HG02610 (cell line): ENCODE measurements at regions not wholly inside any gene's neighbourhood (a gene's known extent, or its start where the extent isn't known, plus 50 kb on each side); places are given as distances from the start of the nearest gene placed in this dataset.
A peak's percentile ranks its signal among the peaks of the same experiment; 100 is the strongest.

Experiments
- ATAC-seq: cut with Tn5 transposase; IDR thresholded peaks from one replicate; pipeline ENCODE4 v1.9.1; 2021; ENCODE audit warnings: mild to moderate bottlenecking, moderate library complexity; ENCODE audit not compliant: unreplicated experiment

DNA sequence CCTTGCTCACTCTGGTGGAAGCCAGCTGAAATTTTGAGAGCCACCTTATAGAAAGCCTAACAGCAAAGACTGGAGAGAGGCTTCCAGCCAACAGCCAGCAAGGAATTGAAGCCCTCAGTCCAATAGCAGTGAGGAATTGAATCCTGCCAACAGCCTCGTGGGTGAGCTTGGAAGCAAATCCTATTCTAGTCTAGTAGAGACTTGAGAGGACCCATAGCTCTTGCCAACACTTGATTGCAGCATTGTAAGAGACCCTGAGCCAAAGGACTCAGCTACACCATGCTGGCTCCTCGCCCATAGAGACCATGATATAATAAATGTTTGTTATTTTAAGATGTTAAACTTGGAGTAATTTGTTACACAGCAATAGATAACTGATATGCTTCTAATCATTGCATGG lies 403.0 kb upstream of the TNP1 start:
- ATAC-seq = no peak

DNA sequence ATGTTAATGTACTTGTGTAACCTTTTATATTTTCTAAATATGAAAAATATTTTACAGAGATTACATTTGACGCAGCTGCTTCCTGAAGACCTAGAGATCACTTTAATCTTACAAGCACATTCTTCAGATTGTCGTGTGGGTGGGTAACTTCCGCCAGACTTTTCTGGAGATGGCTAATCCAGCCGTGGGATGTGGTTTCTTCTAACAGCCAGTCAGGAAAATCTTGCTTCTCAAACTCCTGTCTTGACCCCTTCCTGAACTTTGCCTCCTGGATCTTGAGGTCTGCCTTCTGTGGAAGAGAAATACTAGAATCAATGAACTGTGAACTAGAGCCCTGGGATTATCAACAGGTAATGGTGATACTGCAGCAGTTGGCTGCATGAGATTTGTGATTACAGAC lies 401.6 kb upstream of the TNP1 start:
- no peak for ATAC-seq

DNA sequence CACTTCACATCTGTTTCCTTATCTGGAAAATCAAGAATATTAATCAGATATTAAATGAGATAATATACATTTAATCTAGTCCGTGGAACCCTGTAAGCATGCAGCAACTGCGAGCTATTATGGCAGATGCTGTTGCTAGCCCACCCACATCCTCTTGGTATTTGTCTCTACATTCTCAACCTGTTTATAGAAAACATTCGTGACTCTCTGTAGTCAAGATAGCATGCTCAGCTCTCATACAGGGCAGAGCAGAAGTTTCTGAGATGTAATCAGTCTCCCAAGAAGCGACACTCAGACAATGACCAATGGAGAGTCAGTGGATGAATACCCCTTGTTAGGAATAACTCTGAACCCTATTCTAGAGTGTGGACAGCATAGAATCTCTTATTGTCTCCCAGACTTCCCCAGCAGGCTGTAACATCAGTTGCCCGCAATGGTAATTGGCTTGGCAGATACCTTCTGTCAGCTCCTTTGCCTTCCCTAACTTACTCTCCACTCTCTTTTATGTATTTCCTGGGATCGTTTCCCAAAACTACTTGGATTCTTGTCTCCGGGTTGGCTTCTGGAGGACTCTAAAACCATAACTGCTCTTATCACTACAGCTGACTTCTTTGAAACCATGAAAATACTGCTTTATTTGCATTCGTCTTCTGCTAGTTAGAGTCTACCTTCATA lies 400.7 kb upstream of the TNP1 start:
- no peak for ATAC-seq

DNA sequence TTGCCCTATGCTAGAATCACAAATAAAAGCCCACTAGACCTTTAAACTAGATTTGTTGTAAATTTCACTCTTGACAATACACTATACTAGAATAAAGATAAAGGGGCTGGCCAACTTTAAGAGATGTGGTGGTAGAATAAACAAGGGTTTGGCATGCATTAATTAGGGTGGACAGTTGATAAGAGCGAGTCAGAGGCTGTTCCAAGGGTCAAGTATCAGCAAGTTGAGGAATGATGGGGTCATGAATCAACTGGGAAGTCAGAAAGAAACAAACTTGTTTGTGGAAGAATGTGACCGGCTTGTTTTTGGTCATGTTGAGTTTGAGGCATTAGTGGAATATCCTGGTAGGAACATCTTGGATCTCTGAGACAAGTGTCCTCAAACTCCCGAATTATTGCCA lies 398.3 kb upstream of the TNP1 start:
- ATAC-seq = no peak

DNA sequence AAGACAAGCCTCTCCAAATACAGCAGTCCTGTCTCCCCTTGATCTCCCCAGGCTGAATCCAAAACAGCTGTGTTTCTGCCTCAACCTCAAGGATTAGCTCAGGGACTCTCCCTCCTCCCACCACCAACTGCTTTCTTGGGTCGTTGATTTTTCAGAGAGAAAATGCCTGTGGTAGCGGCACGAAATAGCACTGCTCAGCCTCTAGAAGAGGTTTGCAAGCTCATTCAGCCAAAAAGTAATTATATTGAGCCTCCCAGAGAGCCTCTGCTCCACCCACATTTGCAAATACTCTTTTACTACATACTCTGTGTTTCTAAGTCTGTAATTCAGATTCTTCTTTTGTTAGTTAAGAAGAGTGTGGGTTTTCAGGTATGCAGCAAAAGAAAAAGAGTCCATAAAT lies 396.4 kb upstream of the TNP1 start:
- no peak for ATAC-seq

DNA sequence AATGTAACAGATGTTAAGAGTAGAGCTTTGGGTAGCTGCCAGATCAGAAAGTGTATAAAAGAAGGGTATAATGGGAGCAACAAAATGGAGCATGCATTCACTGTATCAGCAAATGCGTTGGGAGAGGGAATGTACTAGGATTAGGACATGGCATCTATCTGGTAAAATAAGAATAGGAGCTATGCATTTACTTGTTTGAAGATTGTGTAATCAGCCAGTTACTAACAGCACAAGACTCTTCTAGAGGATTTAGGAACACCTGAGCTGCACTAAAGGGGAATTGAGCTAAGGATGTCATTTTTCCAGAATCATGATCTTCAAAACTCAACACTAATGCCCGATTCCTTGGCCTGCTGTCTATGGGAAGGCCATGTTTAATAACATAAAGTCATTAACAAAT lies 394.2 kb upstream of the TNP1 start:
- ATAC-seq = no peak

DNA sequence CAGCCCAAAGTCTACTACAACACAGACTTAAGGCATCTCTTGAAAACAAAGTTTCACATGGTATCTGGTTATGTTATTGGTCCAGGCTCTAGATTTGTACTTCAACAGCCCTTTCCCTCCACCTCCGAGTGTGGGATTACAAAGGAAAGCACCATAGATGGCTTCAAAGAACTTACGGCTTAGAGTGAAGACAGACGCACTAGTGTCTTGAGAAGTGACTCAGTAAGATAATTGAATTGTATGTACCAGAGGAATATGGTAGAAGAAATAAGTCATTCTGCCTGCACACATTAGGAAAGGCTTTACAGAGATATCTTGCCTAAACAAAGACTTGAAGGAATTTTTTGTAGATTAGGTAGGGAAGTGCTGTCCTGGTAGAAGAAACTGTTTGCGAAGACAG lies 392.3 kb upstream of the TNP1 start:
- no peak for ATAC-seq

DNA sequence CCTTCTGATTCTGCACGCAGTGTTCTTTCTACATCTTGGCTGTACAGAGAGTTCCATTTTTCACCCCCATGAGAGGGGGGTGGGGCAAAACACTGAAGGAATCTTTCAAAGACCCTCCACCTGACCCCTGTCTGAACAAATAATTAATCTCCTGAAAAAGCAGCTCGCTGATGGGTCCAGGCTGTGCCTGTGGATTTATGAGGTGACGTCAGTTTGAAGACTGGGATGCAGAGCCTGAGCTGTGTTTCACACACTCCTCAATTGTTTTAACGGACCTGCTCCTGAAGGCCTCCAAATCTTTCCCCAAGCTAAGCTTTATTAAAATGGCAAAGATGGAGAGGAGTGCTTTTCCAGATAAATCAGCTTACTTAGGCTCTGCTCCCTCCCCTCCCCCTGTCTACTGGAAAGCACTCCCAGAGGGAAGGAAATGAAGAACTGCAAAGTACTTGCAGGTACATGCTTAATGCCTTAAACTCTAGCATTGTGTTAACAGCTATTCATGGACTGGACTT lies 390.2 kb upstream of the TNP1 start:
- no peak for ATAC-seq

DNA sequence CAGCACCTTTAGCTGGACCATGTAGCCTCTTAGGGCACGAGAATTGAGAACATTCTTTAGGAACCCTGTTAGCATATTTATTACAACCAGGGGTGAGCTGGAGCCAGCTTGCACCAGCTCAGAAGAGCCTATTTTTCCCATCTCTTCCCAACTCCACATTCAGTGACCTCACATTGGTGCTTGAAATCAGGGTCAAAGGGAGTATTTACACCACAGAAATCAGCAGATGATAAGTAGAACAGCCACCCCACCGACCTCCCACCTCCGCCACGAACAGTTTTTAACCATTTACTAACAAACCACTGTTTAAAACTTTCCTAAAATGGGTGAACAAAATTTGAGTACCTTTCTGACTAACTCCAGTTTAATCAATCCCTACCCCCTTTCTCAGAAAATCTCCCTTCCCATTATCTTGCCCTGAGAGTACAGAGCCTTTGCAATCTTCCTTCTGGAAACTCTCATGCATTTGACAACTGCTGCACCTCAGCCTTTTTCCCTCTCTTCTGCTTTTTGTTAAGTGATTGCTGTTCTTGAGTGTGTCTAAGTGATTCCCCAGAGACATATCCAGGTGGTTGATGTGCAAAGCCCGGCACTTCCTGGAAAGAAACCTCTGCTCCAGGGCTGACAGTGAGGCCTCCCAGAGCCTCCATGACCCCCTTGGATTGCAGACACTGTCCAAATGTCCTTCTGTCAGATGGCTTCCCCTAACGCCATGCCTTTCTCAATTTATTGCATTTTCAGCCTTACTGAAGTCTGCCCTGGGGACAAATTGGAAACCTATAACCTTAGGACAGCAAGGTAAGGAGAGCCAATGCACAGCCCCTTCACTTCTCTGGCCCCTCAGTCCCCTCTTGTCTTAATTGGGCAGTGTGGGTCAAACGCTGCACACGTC lies 389.5 kb upstream of the TNP1 start:
- no peak for ATAC-seq

DNA sequence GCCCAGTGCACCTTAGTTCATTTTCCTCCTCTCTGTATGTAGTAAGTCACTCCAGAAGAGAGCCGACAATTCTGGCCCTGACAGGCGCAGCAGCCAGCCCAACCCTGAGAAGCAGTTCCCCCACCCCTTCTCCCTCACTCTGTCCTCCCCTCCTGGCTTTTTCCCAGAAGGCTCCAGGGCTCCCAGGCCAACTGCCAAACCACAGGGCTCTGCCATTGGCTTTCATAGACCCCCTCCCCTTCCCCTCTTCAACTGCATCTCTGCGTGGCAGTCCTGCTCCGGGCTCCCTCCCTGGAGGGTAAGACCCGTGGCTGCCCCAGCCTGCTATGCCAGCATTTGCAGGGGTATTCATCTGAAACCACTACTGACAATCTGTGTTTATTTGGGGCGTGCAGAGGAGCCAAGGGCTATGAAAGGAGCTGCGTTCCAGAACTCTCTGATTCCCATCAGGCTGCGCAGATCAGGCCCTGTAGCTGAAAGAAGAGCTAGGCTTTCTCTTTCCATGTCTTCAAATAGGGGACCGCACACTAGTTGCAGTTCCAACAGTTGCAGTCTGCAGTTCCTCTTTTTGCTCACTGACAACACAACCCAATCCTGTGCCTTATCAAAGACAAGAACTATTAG lies 388.6 kb upstream of the TNP1 start:
- peak; percentile 95 for ATAC-seq

DNA sequence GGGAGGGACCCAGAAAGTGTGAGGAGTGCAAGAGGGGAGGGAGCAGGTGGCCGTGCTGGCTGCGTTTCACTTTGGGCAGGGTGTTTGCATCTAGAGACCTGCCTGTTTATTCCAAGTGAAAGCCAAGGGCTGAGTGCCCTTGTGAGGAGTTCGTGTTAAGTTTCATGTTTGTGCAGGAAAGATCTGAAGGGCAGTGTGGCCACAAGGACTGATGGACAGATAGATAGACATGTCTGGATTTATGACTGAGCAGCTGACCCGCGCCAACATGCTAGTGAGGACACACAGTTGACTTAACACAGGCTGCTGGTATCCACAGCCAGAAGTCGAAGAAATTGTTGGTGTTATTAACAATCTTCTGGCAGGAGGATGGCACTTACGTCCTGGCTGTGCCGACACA lies 387.6 kb upstream of the TNP1 start:
- no peak for ATAC-seq

DNA sequence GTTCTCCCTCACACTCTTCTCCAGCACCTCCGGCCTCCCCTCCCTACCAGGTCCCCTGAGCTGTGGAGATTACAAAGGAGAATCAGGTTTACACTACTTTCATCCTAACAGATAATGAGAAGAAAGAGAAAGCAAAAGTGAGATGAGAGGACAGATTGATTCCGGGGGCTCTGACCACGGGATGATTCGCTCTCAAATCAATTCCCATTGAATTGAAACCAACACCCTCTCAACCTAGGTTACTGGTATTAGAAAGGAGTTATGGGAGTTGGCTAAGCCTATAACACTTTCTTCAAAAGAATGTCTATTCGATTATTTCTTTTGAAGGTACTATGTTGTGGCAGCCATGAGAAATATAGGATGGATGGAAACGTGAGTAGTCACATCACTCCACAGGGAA lies 386.2 kb upstream of the TNP1 start:
- ATAC-seq = no peak

DNA sequence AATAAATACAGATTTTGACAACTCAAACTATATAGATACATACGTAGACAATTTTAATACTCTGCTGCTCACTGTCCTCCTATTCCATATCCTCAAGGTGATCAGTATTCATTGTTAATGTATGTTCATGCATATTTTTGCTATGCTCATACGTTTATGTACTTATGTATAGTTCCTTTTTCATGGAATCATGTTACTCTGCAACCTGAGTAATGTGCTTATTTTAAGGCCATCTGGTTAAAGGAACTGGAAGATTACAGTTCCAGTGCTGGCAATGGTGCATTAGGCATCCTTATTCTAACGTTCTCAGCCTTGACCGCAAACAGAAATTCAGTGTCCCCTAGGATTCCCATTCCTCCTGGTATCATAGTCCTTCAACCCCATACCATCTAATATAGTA lies 385.0 kb upstream of the TNP1 start:
- no peak for ATAC-seq

DNA sequence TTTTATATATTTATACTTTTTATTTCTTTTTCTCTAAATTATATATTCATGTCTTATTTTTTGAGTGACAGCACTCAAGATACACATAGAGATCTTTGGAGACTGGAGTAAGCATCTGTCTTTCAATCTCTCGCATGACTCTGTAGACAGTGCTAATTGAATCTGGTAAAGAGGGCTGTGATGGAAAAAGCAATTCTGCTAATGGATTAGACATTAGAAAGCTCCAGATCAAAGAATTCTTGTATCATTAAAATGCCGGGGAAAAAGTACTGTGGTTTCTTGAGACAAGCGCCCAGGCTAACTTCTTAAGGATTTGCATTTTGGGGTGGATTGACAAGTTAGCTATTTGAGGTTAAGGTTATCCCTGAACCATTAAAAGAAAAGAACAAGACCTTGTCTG lies 383.1 kb upstream of the TNP1 start:
- no peak for ATAC-seq

DNA sequence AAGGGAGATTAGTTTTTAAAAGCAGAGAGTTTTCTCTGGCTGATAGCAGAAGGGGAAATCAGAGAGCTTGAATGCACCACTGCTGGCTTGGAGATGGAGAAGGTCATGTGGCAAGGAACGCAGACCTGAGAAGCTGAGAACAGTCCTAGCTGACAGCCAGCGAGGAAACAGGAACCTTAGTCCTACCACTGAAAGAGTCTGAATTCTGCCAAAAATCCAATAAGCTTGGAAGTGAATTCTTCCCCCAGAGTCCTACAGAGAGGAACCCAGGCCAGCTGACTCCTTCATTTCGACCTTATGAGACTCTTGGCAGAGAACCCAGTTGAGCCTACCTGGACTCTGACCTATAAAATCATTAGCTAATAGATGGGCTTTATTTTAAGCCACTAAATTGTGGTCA lies 371.9 kb upstream of the TNP1 start:
- ATAC-seq = no peak

DNA sequence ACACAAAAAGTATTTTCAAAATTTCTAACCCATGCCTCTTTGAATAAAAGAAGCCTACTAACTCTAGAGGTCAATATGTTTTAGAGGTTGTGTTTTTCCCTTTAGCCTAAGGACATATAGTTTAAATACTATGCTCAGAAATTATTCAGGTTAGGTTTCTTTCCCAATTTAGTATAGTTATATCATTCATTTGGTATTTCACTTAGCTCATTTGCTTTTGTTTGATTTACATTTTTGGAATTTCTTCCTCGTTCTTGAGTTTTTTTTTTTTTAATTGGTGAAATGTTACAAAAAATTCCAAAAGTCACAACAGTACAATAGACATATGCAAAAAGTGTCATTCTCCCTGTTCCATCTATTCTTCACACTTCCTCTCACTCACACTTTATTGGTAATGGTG lies 371.3 kb upstream of the TNP1 start:
- no peak for ATAC-seq

DNA sequence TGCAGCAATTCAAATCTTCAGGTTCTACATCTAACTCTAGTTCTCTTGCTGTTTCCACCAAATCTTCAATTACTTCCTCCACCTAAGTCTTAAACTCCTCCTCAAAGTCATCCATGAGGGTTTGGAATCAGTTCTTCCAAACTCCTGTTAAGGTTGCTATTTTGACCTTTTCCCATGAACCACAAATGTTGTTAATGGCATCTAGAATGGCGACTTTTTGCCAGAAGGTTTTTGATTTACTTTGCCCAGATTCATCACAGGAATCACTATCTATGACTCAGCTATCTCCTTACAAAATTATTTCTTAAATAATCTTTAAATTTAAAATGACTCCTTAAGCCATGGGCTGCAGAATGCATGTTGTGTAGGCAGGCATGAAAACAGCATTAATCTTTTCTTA lies 368.9 kb upstream of the TNP1 start:
- ATAC-seq = no peak

DNA sequence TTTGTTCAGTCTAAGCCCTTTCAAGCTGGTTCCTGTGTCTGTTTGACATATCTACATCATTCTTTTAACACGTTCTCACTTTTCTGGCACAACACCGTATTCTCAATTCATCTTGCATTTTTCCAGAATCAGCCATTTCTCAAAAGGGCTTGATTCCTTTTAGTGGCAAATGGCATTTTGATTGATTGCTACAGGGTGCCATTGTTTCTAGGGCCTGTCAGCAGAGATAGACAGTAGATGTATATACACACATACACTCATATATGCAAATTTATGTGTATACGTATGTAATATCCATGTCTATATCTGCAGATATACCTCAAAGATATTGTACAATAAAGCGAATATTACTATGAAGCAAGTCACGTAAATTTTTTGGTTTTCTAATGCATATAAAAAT lies 367.9 kb upstream of the TNP1 start:
- no peak for ATAC-seq

DNA sequence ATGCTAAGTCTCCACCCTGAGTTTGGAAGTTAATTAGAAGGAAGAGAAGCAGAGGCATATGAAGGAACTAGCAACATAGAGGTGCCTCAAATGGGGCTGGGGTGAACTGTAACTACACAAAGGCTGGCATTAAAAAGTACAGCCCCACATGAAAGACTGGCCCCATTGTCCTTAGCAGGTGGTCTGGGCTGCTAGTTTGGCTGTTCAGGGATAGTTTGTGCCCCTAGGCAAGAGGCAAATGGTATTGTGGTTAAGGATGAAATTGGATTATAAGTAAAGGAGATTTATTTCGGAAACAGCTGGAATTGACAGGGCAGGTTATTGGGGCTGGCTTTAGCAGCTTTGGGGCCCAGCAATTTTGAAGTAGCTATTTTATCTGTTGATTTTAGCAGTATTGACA lies 365.7 kb upstream of the TNP1 start:
- no peak for ATAC-seq

DNA sequence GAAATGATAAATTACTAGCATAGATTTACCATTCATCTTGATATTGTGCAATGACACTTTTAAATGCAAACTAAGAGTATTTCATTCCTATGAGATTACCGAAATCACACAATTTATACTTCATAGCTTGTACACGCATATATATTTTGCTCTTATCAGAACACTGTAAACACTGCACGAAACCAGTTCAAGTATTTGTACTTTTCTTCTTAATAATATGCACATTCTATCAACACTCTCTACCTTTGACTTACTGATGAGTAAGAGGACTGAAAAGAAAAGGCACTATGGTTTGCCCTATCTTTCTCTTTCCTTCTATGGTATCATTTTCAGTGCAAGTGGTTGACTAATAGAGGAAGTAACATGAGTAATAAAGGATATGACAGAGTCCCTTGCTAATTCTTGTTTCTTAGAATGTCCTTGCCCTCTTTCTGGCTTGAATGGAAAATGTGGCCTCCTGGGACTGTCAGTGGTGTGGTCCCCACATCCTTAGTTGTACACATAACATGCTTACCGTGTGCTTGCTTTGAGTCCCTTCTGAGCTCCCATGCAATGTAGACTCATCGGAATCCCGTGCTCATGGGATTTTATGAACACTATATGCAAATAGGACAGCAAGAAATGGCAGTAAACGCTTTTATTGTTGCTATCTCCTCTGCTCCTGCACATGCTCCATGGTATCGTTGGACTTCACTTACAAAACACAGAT lies 363.5 kb upstream of the TNP1 start:
- peak; percentile 80 for ATAC-seq

DNA sequence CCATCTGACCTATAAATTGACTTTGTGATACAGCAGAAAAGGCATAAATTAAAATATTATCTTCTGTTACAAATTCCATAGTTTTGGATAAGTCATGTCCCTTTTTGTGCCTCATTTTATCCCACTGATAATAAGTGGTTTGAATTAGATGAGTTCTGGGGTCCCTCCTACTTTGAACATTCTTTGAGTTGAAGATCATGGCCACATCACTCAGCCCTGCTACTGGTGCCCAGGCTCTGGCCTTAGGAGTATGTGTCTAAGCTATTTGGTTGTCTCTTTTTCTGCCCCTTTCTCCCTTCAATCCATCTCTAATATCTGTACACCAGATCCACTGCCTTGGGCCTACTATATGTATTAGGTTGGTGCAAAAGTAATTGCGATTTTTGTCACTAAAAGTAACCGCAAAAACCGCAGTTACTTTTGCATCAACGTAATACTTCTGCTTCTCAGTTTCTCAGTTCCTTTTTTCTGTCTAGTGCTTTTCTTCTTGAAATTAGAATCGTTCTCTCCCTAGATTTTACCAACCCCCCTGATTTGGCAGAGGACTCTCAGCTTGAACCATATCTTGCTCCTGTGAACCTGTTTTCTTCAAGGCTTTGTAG lies 362.5 kb upstream of the TNP1 start:
- peak; percentile 31 for ATAC-seq
